CD8-positive, alpha-beta memory T cell (primary cell): ENCODE measurements at regions not wholly inside any gene's neighbourhood (a gene's known extent, or its start where the extent isn't known, plus 50 kb on each side); places are given as distances from the start of the nearest gene placed in this dataset.
A peak's percentile ranks its signal among the peaks of the same experiment; 100 is the strongest.

Experiments
- CTCF ChIA-PET: fragments of 350-600 bp; sonication (Branson Sonifier 250); formaldehyde crosslinking; loops from one replicate; lab custom pipeline; 2021; ENCODE audit warnings: antibody characterized with exemption; lab: Charles Lee
- POLR2A ChIA-PET: fragments of 350-600 bp; sonication (Branson Sonifier 250); formaldehyde crosslinking; loops from one replicate; lab custom pipeline; 2021; ENCODE audit warnings: antibody characterized with exemption; lab: Charles Lee
- DNase-seq, 5 donors: peaks; one replicate each; pipeline versions ENCODE4 v3.0.0 to v3.0.0-alpha.2; 2020 to 2022; ENCODE audit warnings: mixed read lengths in 1 of 5
- H3K27ac ChIP-seq: one replicate; pipeline ENCODE4 v1.7.0; 2013; ENCODE audit warnings: low read depth, mild to moderate bottlenecking, low read length, moderate library complexity
- H3K27me3 ChIP-seq: 2 replicates; pipeline ENCODE4 v1.7.0; 2013; ENCODE audit warnings: low read length, mild to moderate bottlenecking; ENCODE audit not compliant: insufficient read depth, poor library complexity, severe bottlenecking
- H3K36me3 ChIP-seq: 2 replicates; pipeline ENCODE4 v1.7.0; 2013; ENCODE audit warnings: mild to moderate bottlenecking, low read length, moderate library complexity; ENCODE audit not compliant: insufficient read depth
- H3K4me1 ChIP-seq: 2 replicates; pipeline ENCODE4 v1.7.0; 2013; ENCODE audit warnings: mild to moderate bottlenecking, low read length, moderate library complexity; ENCODE audit not compliant: insufficient read depth
- H3K4me3 ChIP-seq: 2 replicates; pipeline ENCODE4 v1.7.0; 2013; ENCODE audit warnings: mild to moderate bottlenecking, low read length
- H3K9me3 ChIP-seq: 2 replicates; pipeline ENCODE4 v1.7.0; 2013; ENCODE audit warnings: mild to moderate bottlenecking, low read length
- H3K27ac Mint-ChIP-seq, 8 donors: one replicate each; pipeline ENCODE4 v1.8.0; 2020 to 2021; ENCODE audit warnings: mixed read lengths in 8 of 8, mild to moderate bottlenecking in 6 of 8, inconsistent platforms in 3 of 8, moderate library complexity in 3 of 8
- H3K27me3 Mint-ChIP-seq, 2 donors: one replicate each; pipeline ENCODE4 v1.8.0; 2020 to 2021; ENCODE audit warnings: mixed read lengths in 2 of 2, mild to moderate bottlenecking in 1 of 2, moderate library complexity in 1 of 2
- H3K36me3 Mint-ChIP-seq, 3 donors: one replicate each; pipeline ENCODE4 v1.8.0; 2020 to 2021; ENCODE audit warnings: mixed read lengths in 3 of 3, inconsistent platforms in 1 of 3, mild to moderate bottlenecking in 1 of 3
- H3K4me1 Mint-ChIP-seq, 3 donors: one replicate each; pipeline ENCODE4 v1.8.0; 2020 to 2021; ENCODE audit warnings: mixed read lengths in 3 of 3, inconsistent platforms in 1 of 3, mild to moderate bottlenecking in 1 of 3
- H3K4me3 Mint-ChIP-seq, 7 donors: one replicate each; pipeline ENCODE4 v1.8.0; 2020 to 2021; ENCODE audit warnings: mixed read lengths in 7 of 7, mild to moderate bottlenecking in 6 of 7, moderate library complexity in 4 of 7, inconsistent platforms in 2 of 7
- H3K9me3 Mint-ChIP-seq, 5 donors: one replicate each; pipeline ENCODE4 v1.8.0; 2020 to 2022; ENCODE audit warnings: mixed read lengths in 5 of 5, mild to moderate bottlenecking in 3 of 5, moderate library complexity in 2 of 5, inconsistent platforms in 1 of 5

DNA sequence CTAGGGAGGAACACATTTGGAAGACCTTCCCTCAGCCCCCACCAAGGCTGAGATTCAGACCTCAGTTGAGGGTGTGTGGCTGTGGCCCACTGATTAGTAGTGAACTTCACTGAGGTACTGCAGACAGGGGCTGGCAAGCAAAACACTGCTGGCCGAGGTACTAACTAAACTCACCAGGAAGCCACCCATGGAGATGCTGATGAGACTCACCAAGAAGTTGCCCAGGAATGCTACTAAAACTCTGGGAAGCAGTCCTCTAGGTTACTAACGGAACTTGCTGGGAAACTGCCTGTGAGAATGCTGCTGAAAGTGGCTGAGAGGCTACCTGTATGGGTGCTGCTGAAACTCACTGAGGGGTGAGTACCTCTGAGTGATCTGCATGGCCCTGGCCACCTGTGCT lies 372.4 kb upstream of the RPS6KA3 start:
- Histone ChIP-seq H3K4me1 (no peaks in the 10 kb centered on the region), H3K27ac (no peak overlapping the region), H3K27me3 (no peaks in the 10 kb centered on the region), H3K9me3 (no peaks in the 10 kb centered on the region), H3K4me3 (no peak overlapping the region), H3K36me3 (no peaks in the 10 kb centered on the region)
- ChIA-PET POLR2A (no interaction called here), CTCF (no interaction called here)
- H3K4me3 Mint-ChIP-seq = no peak overlapping the region
- H3K9me3 Mint-ChIP-seq = peaks cover 0 to 2% (median 0%) of the 10 kb centered on the region in 5 donors
- no peaks in the 10 kb centered on the region for H3K4me1 Mint-ChIP-seq
- DNase-seq = no peak
- no peaks in the 10 kb centered on the region for H3K36me3 Mint-ChIP-seq
- no peak overlapping the region for H3K27ac Mint-ChIP-seq
- H3K27me3 Mint-ChIP-seq = peaks cover 0 to 8% of the 10 kb centered on the region in 2 donors

DNA sequence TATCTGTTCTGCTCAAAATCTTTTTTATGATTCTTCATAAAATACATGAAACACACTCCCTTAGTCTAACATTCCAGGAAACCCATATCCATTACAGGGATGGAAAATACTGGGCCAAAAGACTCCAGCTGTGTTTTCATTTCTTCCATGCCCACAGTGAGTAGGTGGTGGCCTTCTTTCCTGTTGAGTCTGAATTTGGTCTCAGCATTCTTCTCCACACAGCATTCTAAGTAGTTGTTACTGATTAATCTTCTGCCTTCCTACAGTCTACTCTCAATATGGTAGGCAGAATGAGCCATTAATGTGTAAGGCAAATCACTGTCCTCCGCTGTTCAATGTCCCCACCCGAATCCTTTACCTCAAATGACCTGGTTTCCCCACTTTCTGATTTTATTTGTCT lies 370.6 kb upstream of the RPS6KA3 start:
- no peaks in the 10 kb centered on the region for H3K9me3 ChIP-seq
- no peak overlapping the region for H3K27ac ChIP-seq
- Mint-ChIP-seq H3K4me3 (no peak overlapping the region), H3K36me3 (no peaks in the 10 kb centered on the region), H3K9me3 (peaks cover 0 to 2% (median 0%) of the 10 kb centered on the region in 5 donors), H3K27me3 (peaks cover 0 to 8% of the 10 kb centered on the region in 2 donors), H3K4me1 (no peaks in the 10 kb centered on the region), H3K27ac (no peak overlapping the region)
- no peaks in the 10 kb centered on the region for H3K36me3 ChIP-seq
- ChIA-PET POLR2A (no interaction called here), CTCF (no interaction called here)
- no peaks in the 10 kb centered on the region for H3K27me3 ChIP-seq
- no peak for DNase-seq
- no peaks in the 10 kb centered on the region for H3K4me1 ChIP-seq
- no peak overlapping the region for H3K4me3 ChIP-seq

- no peaks in the 10 kb centered on the region for H3K4me1 ChIP-seq
- CTCF ChIA-PET = no interaction called here
These were observed 366.7 kb upstream of the RPS6KA3 start for GRCh38 chrX:20633451-20633850.

GRCh38 chrX:20623448-20623847 lies 356.7 kb upstream of the RPS6KA3 start:
- ChIA-PET POLR2A (no interaction called here), CTCF (no interaction called here)
- Histone ChIP-seq H3K4me1 (no peaks in the 10 kb centered on the region), H3K36me3 (no peaks in the 10 kb centered on the region), H3K4me3 (no peak overlapping the region), H3K27me3 (no peaks in the 10 kb centered on the region), H3K9me3 (no peaks in the 10 kb centered on the region), H3K27ac (no peak overlapping the region)
- DNase-seq = no peak
- Mint-ChIP-seq H3K27me3 (peaks cover 1 to 3% of the 10 kb centered on the region in 2 donors), H3K4me1 (no peaks in the 10 kb centered on the region), H3K9me3 (no peaks in the 10 kb centered on the region), H3K27ac (no peak overlapping the region), H3K36me3 (no peaks in the 10 kb centered on the region), H3K4me3 (no peak overlapping the region)

More at GRCh38 chrX:20633451-20633850, 366.7 kb upstream of the RPS6KA3 start:
- POLR2A ChIA-PET = no interaction called here
- H3K4me3 Mint-ChIP-seq = no peak overlapping the region
- no peak overlapping the region for H3K27ac Mint-ChIP-seq
- no peaks in the 10 kb centered on the region for H3K36me3 Mint-ChIP-seq
- no peak overlapping the region for H3K4me3 ChIP-seq
- no peak for DNase-seq
- H3K27ac ChIP-seq = no peak overlapping the region
- no peaks in the 10 kb centered on the region for H3K9me3 ChIP-seq
- no peaks in the 10 kb centered on the region for H3K4me1 Mint-ChIP-seq
- H3K27me3 Mint-ChIP-seq = peaks cover 1 to 2% of the 10 kb centered on the region in 2 donors
- no peaks in the 10 kb centered on the region for H3K27me3 ChIP-seq
- peaks cover 0 to 2% (median 0%) of the 10 kb centered on the region in 5 donors for H3K9me3 Mint-ChIP-seq
- no peaks in the 10 kb centered on the region for H3K36me3 ChIP-seq

DNA sequence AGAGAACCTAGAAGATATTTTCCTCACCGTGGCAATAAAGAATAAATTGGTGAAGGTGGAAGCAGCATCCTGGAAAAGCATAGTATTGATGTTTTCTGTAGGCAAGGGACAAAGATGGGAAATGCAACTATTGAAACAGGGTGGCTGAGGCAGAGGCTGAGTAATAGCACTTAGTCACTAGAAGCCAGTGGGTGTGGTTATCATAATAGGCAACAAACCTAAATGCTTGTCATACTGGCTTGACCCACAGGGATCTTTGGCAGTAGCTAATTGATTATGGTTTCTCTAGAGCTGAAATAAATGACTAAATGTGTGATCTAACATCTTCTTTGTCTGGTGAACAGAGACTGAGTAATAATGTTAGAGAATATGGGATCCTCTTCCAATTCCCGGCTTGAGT lies 353.6 kb upstream of the RPS6KA3 start:
- ChIA-PET POLR2A (no interaction called here), CTCF (no interaction called here)
- Histone ChIP-seq H3K27me3 (no peaks in the 10 kb centered on the region), H3K4me3 (no peak overlapping the region), H3K36me3 (no peaks in the 10 kb centered on the region), H3K9me3 (no peaks in the 10 kb centered on the region), H3K4me1 (no peaks in the 10 kb centered on the region), H3K27ac (no peak overlapping the region)
- H3K4me3 Mint-ChIP-seq = no peak overlapping the region
- H3K36me3 Mint-ChIP-seq = no peaks in the 10 kb centered on the region
- H3K9me3 Mint-ChIP-seq = no peaks in the 10 kb centered on the region
- H3K27me3 Mint-ChIP-seq = peaks cover 0 to 4% of the 10 kb centered on the region in 2 donors
- H3K4me1 Mint-ChIP-seq = no peaks in the 10 kb centered on the region
- H3K27ac Mint-ChIP-seq = peak overlapping the region in 1 of 8 donors; percentile 34
- DNase-seq = no peak

GRCh38 chrX:20609916-20610415 lies 343.3 kb upstream of the RPS6KA3 start:
- Histone ChIP-seq H3K4me3 (no peak overlapping the region), H3K27me3 (no peaks in the 10 kb centered on the region), H3K4me1 (no peaks in the 10 kb centered on the region), H3K27ac (no peak overlapping the region), H3K36me3 (no peaks in the 10 kb centered on the region), H3K9me3 (no peaks in the 10 kb centered on the region)
- peaks cover 21 to 25% of the 10 kb centered on the region in 2 donors for H3K27me3 Mint-ChIP-seq
- ChIA-PET CTCF (no interaction called here), POLR2A (no interaction called here)
- no peaks in the 10 kb centered on the region for H3K4me1 Mint-ChIP-seq
- H3K36me3 Mint-ChIP-seq = peaks cover 0 to 2% (median 0%) of the 10 kb centered on the region in 3 donors
- no peak overlapping the region for H3K4me3 Mint-ChIP-seq
- DNase-seq = no peak
- H3K9me3 Mint-ChIP-seq = peaks cover 0 to 2% (median 0%) of the 10 kb centered on the region in 5 donors
- no peak overlapping the region for H3K27ac Mint-ChIP-seq

DNA sequence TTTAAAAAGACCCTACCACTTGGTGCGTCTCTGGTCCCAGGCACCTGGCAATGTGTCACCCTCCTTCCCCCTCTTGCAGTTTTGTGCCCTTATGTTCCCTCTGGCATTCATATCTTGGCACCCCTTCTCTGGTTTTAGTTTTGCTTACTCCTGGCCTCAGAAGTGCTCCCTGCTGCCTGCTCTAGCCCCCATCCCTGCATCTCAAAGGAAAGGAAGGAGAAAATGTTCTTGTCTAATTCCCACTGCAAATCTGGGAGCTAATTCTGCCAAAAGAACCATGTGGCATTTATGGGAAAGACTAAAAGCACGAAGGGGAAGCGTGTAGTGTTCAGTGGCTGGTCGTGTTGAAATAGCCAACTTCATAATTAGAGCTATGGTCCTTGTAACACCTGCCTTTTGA lies 340.1 kb upstream of the RPS6KA3 start:
- ChIA-PET POLR2A (no interaction called here), CTCF (no interaction called here)
- no peaks in the 10 kb centered on the region for H3K9me3 ChIP-seq
- Mint-ChIP-seq H3K27me3 (peaks cover 14 to 18% of the 10 kb centered on the region in 2 donors), H3K4me1 (no peaks in the 10 kb centered on the region), H3K27ac (no peak overlapping the region), H3K9me3 (peaks cover 0 to 2% (median 0%) of the 10 kb centered on the region in 5 donors), H3K4me3 (no peak overlapping the region), H3K36me3 (no peaks in the 10 kb centered on the region)
- no peaks in the 10 kb centered on the region for H3K36me3 ChIP-seq
- H3K4me1 ChIP-seq = no peaks in the 10 kb centered on the region
- no peaks in the 10 kb centered on the region for H3K27me3 ChIP-seq
- DNase-seq = no peak
- no peak overlapping the region for H3K27ac ChIP-seq
- no peak overlapping the region for H3K4me3 ChIP-seq

DNA sequence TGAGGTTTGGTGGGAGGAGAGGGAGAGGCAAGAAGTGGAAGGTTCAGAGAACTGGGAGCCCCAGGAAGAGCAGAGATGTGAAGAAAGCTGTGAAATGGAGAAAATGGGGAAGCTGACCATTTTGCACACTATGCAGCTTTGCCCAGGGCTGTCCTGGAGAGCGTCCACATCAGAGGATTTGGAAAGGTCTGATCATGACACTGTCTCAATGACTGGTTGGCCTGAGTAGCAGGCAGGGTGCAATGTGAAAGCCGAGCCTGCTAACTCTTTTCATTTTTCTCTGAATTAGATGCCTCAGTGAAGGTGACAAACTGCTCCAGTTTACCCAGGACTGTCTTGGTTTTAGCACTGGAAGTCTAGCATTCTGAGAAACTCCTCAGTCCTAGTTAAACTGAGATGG lies 330.1 kb upstream of the RPS6KA3 start:
- CTCF ChIA-PET = no interaction called here
- Mint-ChIP-seq H3K9me3 (no peaks in the 10 kb centered on the region), H3K4me1 (no peaks in the 10 kb centered on the region), H3K4me3 (no peak overlapping the region), H3K36me3 (no peaks in the 10 kb centered on the region), H3K27ac (no peak overlapping the region), H3K27me3 (peaks cover 4 to 16% of the 10 kb centered on the region in 2 donors)
- H3K36me3 ChIP-seq = no peaks in the 10 kb centered on the region
- H3K4me3 ChIP-seq = no peak overlapping the region
- no peak for DNase-seq
- POLR2A ChIA-PET = no interaction called here
- H3K27ac ChIP-seq = no peak overlapping the region
- H3K27me3 ChIP-seq = no peaks in the 10 kb centered on the region
- H3K4me1 ChIP-seq = no peaks in the 10 kb centered on the region
- no peaks in the 10 kb centered on the region for H3K9me3 ChIP-seq
